ENCODE measurements at regions not wholly inside any gene's neighbourhood (a gene's known extent, or its start where the extent isn't known, plus 50 kb on each side); places are given as distances from the start of the nearest gene placed in this dataset.
A peak's percentile ranks its signal among the peaks of the same experiment; 100 is the strongest.

- no peaks in the 10 kb centered on the region for H3K79me2 ChIP-seq (ENCODE audit: insufficient read depth, low read length)
- H2BK5ac ChIP-seq (ENCODE audit: insufficient read length, low read length) = no peak overlapping the region
- no peak overlapping the region for H2AK5ac ChIP-seq (ENCODE audit: insufficient read length, low read length)
- no peak overlapping the region for H4K5ac ChIP-seq (ENCODE audit: insufficient read length, low read depth, low read length)
- Mint-ChIP-seq H3K4me1 (peaks cover 5 to 13% of the 10 kb centered on the region in 2 experiments), H3K36me3 (ENCODE audit: insufficient read depth in 1 of 3, low read depth in 3 of 3) (no peaks in the 10 kb centered on the region; a peak in 1 of 7 replicates), H3K27me3 (ENCODE audit: low read depth) (no peaks in the 10 kb centered on the region; the same call in 1 of the 2 replicates), H3K9me3 (peaks cover 0 to 8% of the 10 kb centered on the region in 2 experiments; a peak in 2 of 5 replicates), H3K4me3 (no peak overlapping the region), H3K27ac (peak overlapping the region in 1 of 3 experiments; percentile 44; a peak in 1 of 7 replicates)
- H3K79me1 ChIP-seq (ENCODE audit: insufficient read depth, low read depth, low read length, poor library complexity, severe bottlenecking) = no peaks in the 10 kb centered on the region
- no peak overlapping the region for H3K27ac ChIP-seq (ENCODE audit: insufficient read length, low read depth, low read length)
- H2BK15ac ChIP-seq (ENCODE audit: low read depth, low read length) = no peak overlapping the region
- DNase-seq = no peak
- H3K4me2 ChIP-seq (ENCODE audit: insufficient read depth, insufficient read length, low read length) = no peak overlapping the region
- TF ChIP-seq CTCF (conservative IDR thresholded peaks at IDR 0.05) = no peak
- no peaks in the 10 kb centered on the region for H3K23me2 ChIP-seq (ENCODE audit: insufficient read length, low read depth, low read length, poor library complexity, severe bottlenecking)
- no peak overlapping the region for H4K91ac ChIP-seq (ENCODE audit: insufficient read length, low read depth, low read length)
- H2AFZ ChIP-seq (ENCODE audit: low read length) = no peak overlapping the region
- H2BK12ac ChIP-seq (ENCODE audit: insufficient read length, low read depth, low read length) = no peak overlapping the region
- no peak overlapping the region for H3K18ac ChIP-seq (ENCODE audit: insufficient read length, low read depth, low read length)
- H3K4me1 ChIP-seq (ENCODE audit: insufficient read depth, low read length) = peaks cover 9% of the 10 kb centered on the region; the same call in 1 of the 2 replicates
- no peak overlapping the region for H3K4ac ChIP-seq (ENCODE audit: low read depth, low read length)
- no peak overlapping the region for H3T11ph ChIP-seq (ENCODE audit: low read length)
- no CpG with 5 or more reads among the region's 7 CpGs for WGBS (ENCODE audit: extremely low coverage, insufficient read length, low lambda C conversion rate)
- no peaks in the 10 kb centered on the region for H4K20me1 ChIP-seq (ENCODE audit: control insufficient read depth, insufficient read depth, insufficient read length)
- no peak overlapping the region for H3K9ac ChIP-seq (ENCODE audit: extremely low read depth, insufficient read length, low read length)
- H3K9me3 ChIP-seq (ENCODE audit: control insufficient read depth, low read depth, low read length) = no peaks in the 10 kb centered on the region
- no peak overlapping the region for H2BK20ac ChIP-seq (ENCODE audit: low read depth, low read length, poor library complexity, severe bottlenecking)
- no peak overlapping the region for H2BK120ac ChIP-seq (ENCODE audit: low read depth, low read length, poor library complexity, severe bottlenecking)
- no peak overlapping the region for H3K23ac ChIP-seq (ENCODE audit: insufficient read length, low read depth, low read length)
- no peak overlapping the region; the same call in 1 of the 2 replicates for H3K14ac ChIP-seq (ENCODE audit: insufficient read depth, low read length)
- no peak overlapping the region for H4K8ac ChIP-seq (replicated peaks; ENCODE audit: insufficient read length, low read depth, low read length)
- no peaks in the 10 kb centered on the region for H3K27me3 ChIP-seq (ENCODE audit: insufficient read depth, low read length)
- H3K56ac ChIP-seq (ENCODE audit: insufficient read length, low read depth, low read length) = no peak overlapping the region
These were observed 108.2 kb upstream of the CXCR4 start for GRCh38 chr2:136225950-136226835.
